D721Med (cell line): ENCODE measurements at regions not wholly inside any gene's neighbourhood (a gene's known extent, or its start where the extent isn't known, plus 50 kb on each side); places are given as distances from the start of the nearest gene placed in this dataset.
A peak's percentile ranks its signal among the peaks of the same experiment; 100 is the strongest.
"Not testable (repeated sequence)": the region's sequence is repeated elsewhere in the genome, so short reads cannot be mapped to it uniquely, and the experiment has no call there.

ENCODE experiments used
- DNase-seq: peaks from one replicate; pipeline ENCODE4 v3.0.0; 2011; ENCODE audit warnings: low spot score; ENCODE audit not compliant: insufficient read length
- FAIRE-seq: peaks from 2 replicates; lab custom pipeline; 2011; peaks lifted over from hg19 to GRCh38; lab: Jason Lieb, UNC
- TF ChIP-seq, protein P1 (sequence below): IDR thresholded peaks from 2 replicates; pipeline ENCODE4 v1.5.1; 2012; ENCODE audit warnings: mild to moderate bottlenecking, control low read depth; ENCODE audit not compliant: insufficient read depth; ENCODE audit errors: missing control alignments

DNA sequence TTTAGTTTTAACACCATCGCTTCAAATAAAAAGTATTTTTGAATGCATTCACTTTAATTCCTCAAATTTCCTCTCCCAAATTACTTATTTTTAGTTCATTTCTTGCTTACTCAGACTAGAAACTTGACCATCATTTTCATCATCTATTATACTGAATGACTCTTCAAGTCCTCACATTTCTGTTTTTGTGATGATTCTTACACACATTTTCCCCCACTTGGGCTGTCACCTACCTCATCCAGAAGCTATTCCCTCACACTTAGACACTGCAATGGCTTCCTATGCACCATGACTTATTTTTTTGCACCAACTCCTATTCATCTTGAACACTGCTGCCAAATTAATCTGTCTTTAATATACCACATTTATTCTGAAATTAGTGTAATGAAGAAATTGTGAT, 239.6 kb upstream of the DUSP10 start:
- TF ChIP-seq, protein P1, sequence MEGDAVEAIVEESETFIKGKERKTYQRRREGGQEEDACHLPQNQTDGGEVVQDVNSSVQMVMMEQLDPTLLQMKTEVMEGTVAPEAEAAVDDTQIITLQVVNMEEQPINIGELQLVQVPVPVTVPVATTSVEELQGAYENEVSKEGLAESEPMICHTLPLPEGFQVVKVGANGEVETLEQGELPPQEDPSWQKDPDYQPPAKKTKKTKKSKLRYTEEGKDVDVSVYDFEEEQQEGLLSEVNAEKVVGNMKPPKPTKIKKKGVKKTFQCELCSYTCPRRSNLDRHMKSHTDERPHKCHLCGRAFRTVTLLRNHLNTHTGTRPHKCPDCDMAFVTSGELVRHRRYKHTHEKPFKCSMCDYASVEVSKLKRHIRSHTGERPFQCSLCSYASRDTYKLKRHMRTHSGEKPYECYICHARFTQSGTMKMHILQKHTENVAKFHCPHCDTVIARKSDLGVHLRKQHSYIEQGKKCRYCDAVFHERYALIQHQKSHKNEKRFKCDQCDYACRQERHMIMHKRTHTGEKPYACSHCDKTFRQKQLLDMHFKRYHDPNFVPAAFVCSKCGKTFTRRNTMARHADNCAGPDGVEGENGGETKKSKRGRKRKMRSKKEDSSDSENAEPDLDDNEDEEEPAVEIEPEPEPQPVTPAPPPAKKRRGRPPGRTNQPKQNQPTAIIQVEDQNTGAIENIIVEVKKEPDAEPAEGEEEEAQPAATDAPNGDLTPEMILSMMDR: no peak

DNA sequence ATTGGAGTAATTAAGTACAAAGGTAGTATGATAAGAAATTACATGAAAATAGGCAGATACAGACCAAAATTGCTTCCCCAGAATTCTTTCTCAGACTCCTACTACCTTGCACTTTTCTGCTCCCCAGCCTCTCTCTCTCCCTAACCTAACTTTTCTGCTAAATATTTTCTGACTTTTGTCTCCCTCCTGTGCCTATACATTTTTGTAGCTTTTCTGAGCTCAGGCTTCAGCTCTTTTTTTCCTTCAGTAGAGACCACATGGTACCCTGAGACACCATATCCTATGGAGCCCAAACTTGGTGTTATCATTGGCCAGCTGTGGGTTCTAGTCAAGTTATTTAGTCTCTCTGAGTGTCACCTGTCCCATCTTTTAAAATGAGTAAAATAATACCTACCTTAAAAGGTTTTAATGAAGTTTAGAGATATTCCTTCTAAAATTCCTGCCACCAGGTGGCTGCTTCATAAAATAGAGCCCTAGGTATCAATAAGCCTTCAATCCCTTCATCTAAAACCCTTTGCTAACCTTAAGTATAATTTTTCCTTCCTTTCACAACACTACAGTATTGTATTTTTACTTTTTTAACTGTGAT, 237.6 kb upstream of the DUSP10 start:
- FAIRE-seq: no peak
- no peak for DNase-seq
- TF ChIP-seq, protein P1: peak; percentile 13

More for the DNA sequence above, 239.6 kb upstream of the DUSP10 start:
- DNase-seq (no peak), FAIRE-seq (no peak)

DNA sequence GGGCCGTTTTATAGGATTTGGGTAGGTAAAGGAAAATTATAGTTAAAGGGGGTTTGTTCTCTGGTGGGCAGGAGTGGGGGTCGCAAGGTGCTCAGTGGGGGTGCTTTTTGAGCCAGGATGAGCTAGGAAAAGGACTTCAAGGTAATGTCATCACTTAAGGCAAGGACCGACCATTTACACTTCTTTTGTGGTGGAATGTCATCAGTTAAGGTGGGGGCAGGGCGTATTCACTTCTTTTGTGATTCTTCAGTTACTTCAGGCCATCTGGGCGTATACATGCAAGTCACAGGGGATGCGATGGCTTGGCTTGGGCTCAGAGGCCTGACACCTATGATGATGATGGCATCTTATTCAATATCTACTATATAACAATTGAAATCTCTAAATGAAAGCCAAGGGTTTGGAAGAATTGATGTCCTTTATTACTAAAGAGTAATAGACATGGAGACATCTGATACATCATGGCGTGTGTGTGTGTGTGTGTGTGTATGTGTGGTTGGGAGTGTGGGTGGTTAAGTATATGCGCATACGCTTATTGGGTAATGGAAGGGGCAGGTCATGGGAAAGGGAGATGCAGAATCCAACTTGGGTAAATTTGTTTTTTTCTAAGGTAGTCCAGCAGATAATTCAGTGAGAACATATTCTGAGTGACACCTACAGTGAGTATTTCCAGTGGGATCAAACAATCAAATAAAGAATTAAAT, 236.9 kb upstream of the DUSP10 start:
- not testable (repeated sequence) for FAIRE-seq, DNase-seq

DNA sequence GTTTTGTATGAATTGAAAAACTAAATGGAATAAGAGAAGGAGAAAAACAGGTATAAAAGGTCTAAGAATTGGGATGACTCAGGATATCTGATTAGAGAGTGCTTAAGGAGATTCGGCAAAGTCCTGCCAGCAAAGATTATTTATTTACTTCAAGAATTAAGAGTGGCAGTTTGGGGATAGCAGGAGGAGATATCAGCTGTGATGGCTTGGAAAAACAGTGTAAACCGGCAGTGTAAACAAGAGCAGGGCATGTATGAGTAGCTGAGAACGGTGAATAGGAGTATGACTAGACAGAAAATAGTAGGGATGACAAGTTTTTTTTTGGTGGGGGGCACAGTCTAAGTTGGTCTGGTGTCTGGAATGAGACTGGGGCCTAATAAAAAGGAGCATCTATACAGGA, 231.9 kb upstream of the DUSP10 start:
- FAIRE-seq, DNase-seq: not testable (repeated sequence)

DNA sequence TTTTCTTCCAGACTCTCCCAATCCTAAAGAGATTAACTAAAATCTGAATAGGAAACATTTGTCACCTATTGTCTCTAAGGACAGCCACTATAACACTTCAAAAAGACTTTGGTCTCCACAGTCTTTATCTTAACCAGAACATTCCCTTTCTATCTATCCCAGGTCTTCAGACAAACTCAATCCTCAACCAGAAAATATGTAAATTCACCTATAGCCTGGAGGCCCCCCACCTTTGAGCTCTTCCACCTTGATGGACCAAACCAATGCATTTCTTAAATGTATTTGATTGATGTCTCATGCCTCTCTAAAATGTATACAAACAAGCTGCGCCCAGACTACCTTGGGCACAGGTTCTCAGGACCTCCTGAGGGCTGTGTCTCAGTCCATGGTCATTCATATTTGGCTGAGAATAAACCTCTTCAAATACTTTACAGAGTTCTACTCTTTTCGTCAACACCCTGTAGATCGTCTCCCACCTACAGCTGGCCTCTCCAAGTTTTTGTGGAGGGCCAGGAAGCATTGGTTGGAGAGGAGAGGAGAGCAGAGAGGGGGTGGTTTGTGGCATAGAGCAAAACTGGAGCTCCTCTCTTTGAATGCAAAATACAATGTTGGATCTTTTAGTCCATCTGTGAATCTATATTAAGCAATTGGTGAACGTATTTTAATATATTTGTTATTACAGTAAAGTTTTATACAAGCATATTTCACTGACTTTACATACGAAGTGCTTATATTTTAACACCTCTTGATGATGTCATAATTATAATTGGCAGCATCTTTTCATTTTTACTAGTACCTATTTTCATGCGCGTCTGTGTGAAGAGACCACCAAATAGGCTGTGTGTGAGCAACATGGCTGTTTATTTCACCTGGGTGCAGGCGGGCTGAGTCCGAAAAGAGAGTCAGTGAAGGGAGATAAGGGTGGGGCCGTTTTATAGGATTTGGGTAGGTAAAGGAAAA, 230.7 kb upstream of the DUSP10 start:
- TF ChIP-seq, protein P1: no peak

DNA sequence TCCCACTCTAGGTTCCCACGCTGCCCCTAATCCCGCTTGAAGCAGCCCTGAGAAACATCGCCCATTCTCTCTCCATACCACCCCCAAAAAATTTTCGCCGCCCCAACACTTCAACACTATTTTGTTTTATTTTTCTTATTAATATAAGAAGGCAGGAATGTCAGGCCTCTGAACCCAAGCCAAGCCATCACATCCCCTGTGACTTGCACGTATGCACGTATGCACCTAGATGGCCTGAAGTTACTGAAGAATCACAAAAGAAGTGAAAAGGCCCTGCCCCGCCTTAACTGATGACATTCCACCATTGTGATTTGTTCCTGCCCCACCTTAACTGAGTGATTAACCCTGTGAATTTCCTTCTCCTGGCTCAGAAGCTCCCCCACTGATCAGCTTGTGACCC, 229.1 kb upstream of the DUSP10 start:
- FAIRE-seq, DNase-seq: not testable (repeated sequence)

More for the DNA sequence above, 230.7 kb upstream of the DUSP10 start:
- FAIRE-seq: no peak
- DNase-seq: no peak

DNA sequence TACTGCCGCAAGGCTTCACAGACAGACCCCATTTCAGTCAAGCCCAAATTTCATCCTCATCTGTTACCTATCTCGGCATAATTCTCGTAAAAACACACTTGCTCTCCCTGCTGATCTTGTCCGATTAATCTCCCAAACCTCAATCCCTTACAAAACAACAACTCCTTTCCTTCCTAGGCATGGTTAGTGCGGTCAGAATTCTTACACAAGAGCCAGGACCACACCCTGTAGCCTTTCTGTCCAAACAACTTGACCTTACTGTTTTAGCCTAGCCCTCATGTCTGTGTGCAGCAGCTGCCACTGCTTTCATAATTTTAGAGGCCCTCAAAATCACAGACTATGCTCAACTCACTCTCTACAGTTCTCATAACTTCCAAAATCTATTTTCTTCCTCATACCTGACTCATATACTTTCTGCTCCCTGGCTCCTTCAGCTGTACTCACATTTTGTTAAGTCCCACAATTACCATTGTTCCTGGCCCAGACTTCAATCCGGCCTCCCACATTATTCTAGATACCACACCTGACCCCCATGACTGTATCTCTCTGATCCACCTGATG, 227.5 kb upstream of the DUSP10 start:
- FAIRE-seq, DNase-seq: not testable (repeated sequence)

DNA sequence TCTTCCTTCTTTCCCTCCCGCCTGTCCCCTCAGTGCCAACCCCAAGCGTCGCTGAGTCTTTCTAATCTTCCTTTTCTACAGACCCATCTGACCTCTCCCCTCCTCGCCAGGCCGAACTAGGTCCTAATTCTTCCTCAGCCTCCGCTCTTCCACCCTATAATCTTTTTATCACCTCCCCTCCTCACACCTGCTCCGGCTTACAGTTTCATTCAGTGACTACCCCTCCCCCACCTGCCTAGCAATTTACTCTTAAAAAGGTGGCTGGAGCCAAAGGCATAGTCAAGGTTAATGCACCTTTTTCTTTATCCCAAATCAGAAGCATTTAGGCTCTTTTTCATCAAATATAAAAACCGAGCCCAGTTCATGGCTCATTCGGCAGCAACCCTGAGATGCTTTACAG, 225.6 kb upstream of the DUSP10 start:
- not testable (repeated sequence) for DNase-seq, FAIRE-seq

DNA sequence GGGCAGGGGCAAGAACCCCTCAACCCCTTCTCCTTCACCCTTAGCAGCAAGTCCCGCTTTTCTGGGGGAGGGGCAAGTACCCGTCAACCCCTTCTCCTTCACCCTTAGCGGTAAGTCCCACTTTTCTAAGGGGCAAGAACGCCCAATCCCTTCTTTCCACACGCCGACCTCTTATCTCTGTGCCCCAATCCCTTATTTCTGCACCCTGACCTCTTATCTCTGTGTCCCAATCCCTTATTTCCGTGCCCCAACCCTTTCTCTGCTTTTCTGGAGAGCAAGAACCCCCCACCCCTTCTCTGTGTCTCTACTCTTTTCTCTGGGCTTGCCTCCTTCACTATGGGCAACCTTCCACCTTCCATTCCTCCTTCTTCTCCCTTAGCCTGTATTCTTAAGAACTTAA, 225.0 kb upstream of the DUSP10 start:
- not testable (repeated sequence) for FAIRE-seq, DNase-seq

DNA sequence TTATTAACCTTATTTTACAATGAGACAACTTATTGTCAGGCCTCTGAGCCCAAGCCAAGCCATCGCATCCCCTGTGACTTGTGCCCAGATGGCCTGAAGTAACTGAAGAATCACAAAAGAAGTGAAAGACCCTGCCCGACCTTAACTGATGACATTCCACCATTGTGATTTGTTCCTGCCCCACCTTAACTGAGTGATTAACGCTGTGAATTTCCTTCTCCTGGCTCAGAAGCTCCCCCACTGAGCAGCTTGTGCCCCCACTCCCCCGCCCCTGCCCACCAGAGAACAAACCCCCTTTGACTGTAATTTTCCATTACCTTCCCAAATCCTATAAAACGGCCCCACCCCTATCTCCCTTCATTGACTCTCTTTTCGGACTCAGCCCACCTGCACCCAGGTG, 224.0 kb upstream of the DUSP10 start:
- DNase-seq, FAIRE-seq: not testable (repeated sequence)
